ENCODE measurements at regions not wholly inside any gene's neighbourhood (a gene's known extent, or its start where the extent isn't known, plus 50 kb on each side); places are given as distances from the start of the nearest gene placed in this dataset.

DNA sequence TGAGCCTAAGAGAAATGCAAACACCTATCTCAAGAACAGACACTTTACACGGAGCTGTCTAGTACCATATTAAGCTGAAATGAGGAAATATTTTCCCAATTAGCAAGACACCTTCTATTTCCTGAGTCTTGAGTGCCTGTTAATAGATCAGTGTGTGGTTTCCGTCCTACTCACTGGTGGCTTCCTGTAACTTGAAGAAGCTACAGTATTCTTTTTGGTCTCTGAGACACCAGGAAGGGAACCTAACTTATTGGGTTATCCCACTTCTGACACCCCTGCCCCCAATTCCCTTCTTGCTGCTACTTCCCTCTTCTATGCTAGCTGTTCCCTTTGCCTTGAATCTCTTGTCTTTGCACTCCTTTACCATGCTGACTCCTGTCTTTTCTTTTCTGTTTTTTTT is 92.7 kb downstream of the FDX1 start:
- TF ChIP-seq, protein P1, sequence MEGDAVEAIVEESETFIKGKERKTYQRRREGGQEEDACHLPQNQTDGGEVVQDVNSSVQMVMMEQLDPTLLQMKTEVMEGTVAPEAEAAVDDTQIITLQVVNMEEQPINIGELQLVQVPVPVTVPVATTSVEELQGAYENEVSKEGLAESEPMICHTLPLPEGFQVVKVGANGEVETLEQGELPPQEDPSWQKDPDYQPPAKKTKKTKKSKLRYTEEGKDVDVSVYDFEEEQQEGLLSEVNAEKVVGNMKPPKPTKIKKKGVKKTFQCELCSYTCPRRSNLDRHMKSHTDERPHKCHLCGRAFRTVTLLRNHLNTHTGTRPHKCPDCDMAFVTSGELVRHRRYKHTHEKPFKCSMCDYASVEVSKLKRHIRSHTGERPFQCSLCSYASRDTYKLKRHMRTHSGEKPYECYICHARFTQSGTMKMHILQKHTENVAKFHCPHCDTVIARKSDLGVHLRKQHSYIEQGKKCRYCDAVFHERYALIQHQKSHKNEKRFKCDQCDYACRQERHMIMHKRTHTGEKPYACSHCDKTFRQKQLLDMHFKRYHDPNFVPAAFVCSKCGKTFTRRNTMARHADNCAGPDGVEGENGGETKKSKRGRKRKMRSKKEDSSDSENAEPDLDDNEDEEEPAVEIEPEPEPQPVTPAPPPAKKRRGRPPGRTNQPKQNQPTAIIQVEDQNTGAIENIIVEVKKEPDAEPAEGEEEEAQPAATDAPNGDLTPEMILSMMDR (IDR thresholded peaks at IDR 0.05): no peak
- TF ChIP-seq POLR2A (IDR thresholded peaks at IDR 0.05): no peak

Data from right lobe of liver (tissue), 4 donors.